Stimulated activated CD8-positive, alpha-beta memory T cell treated with anti-CD3 and anti-CD28 coated beads, Interleukin-12 subunit alpha, Interleukin-12 subunit beta, amount 100 ng/mL, for 24 hours (primary cell): ENCODE measurements at regions not wholly inside any gene's neighbourhood (a gene's known extent, or its start where the extent isn't known, plus 50 kb on each side); places are given as distances from the start of the nearest gene placed in this dataset.
"Not testable (repeated sequence)": the region's sequence is repeated elsewhere in the genome, so short reads cannot be mapped to it uniquely, and the experiment has no call there.

Source experiments
- DNase-seq: peaks from one replicate; pipeline ENCODE4 v3.0.0-alpha.2; 2020; ENCODE audit errors: extremely low read depth

DNA sequence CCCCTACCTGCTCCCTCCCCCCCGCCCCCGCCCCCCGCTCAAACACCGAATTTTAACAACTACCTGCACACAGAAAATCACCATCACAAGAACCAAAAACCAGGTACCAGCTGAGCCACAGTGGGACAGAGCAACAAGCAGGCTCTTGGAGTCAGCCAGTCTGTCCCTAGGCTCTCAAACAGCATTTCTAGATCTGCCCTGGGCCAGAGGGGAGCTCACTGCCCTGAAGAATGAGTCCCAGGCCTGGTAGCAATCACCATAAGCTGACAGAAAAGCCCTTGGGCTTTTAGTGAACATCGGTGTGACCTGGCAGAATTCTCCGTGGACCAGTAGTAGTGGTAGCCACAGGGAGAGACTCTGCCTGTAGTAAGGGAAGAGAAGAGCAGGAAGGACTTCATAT lies 58.3 kb downstream of the C11orf87 start:
- DNase-seq = no peak

DNA sequence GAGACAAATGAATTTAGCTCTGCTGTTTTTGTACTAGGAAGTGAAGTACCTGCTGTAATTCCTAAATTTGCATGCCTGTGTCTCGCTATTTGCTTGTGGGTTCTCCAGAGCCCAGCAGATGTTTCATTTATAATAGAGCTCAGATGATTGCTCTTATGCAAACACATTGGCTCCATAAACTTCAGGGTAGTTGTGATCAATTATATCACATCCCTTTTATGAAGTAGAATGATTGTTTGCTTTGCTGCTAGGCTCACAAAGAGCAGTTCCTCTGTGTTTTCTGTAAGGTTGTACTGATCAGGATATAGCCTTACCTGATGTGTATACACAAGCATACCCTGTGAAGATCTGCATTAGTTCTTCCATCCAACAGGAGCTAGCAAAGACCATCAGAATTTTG lies 64.1 kb downstream of the C11orf87 start:
- no peak for DNase-seq

DNA sequence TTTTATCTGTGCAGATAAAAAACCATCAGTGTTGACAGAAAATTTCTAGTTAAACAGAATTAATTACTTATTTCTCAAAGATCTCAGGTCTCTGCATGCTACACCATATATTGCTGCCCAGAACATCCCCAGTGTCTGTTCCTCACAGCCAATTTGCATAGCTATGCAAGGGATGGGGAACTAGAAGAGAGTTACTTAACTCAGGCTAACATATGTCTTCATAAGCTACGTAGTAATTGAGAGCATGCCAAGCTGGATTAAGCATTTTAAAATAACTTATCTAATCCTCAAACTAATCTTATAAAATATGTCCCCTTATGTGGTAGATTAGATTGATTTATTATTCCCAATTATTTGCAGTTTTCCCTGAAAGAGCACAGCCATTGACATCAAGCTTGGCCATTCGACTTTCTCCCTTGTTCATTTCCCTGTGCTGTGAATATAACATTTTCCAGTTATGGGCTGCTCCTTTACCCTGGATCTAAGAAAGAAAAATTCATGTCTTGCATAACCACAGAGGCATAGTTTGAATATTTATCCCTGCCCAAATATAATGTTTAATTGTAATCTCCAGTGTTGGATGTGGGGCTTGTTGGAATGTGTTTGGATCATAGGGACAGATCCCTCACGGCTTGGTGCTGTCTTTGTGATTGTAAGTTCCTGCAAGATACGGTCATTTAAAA lies 69.1 kb downstream of the C11orf87 start:
- no peak for DNase-seq

DNA sequence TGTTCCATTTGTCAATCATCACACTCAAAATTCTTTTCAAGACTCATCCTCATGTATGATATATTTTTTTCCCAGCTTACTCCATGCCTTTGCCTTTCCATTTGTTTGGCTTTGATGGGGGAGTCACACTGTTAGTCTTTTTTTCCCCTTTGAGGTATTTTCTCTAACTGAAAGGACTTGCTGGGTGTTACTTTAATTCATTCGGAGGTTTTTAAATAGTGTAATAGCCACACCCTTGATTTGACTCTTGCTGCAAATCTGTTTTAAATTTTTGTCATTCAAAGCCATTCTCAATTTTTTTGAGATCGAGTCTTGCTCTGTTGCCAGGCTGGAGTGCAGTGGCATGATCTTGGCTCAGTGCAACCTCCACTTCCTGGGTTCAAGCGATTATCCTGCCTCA lies 84.1 kb downstream of the C11orf87 start:
- DNase-seq = no peak

DNA sequence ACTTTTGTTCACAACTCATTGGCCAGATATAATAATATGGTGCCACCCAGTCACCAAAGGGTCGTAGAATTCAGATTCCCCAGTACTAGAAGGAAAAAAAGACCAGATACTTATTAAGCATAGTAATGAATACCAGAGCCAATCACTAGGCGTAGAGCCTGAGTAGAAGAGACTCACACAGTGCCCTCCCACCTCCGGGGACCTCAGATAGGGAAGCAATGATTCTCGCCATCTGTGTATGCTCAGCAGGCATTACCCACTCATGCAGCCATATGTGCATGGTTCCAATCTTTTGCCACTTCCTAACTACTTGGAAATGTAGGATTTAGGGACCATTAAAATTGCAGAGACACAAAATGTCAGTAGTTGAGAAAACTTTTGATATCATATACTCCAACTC lies 85.3 kb downstream of the C11orf87 start:
- DNase-seq = no peak

DNA sequence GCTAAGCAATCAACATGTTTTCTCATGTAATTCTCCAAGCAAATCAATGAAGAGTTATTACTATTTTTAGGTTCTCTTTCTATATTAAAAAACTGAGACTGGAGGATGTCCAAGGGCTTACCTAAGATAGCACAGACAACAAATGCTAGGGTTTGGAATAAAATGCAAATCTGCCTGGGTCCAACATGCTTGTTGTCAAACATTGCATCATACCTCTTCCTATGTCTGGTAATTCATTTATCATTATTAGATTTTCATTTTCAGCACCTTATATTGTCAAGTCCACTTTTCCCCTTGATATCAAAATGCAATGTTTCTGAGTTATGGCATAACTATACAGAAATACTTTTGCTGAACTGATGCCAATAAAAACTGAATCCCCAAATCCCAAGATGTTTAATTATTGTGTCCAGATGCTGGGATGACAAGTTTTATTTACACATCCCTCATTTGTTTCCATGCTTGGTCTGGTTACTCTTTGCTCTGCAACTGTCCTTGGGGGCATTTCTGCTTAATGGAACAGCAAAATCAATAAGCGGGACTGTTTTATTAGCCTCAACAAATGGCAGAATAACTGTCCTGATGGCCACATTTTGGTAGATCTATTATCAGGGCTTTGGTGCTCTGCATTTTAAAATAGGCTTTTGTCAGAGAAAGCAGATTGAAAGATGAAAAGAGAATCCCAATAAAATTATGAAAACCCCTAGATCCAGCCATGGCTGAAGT lies 86.0 kb downstream of the C11orf87 start:
- DNase-seq = no peak

GRCh38 chr11:109508943-109509342 lies 87.0 kb downstream of the C11orf87 start:
- no peak for DNase-seq

GRCh38 chr11:109510316-109510715 lies 88.3 kb downstream of the C11orf87 start:
- no peak for DNase-seq

- DNase-seq = no peak
Measured at GRCh38 chr11:109511598-109511997, 89.6 kb downstream of the C11orf87 start.

DNA sequence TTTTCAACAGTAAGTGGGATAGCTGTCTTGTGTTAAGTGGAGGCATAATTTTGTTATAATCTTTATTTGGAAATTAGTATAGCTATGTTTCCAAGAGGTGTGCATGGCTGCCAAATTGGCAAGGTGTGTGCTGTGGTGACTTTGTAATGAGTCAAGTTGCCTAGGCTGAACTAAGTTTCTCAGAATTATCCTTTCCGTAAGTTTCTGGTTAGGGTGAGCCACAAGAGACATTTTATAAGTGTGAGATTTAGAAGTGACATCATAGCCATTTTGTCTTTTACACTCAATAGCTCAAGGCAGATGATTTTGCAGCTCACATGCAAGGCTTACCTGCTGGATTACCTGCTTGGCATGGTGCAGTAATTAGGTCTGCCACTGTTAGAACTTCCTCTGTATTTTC lies 90.3 kb downstream of the C11orf87 start:
- no peak for DNase-seq

GRCh38 chr11:109512680-109513079 lies 90.7 kb downstream of the C11orf87 start:
- DNase-seq = no peak

- no peak for DNase-seq
Measured at GRCh38 chr11:109514313-109515018, 92.5 kb downstream of the C11orf87 start.

- no peak for DNase-seq
Measured at GRCh38 chr11:109519253-109519652, 97.3 kb downstream of the C11orf87 start.

- DNase-seq = no peak
Measured at GRCh38 chr11:109521571-109522086, 99.6 kb downstream of the C11orf87 start.

DNA sequence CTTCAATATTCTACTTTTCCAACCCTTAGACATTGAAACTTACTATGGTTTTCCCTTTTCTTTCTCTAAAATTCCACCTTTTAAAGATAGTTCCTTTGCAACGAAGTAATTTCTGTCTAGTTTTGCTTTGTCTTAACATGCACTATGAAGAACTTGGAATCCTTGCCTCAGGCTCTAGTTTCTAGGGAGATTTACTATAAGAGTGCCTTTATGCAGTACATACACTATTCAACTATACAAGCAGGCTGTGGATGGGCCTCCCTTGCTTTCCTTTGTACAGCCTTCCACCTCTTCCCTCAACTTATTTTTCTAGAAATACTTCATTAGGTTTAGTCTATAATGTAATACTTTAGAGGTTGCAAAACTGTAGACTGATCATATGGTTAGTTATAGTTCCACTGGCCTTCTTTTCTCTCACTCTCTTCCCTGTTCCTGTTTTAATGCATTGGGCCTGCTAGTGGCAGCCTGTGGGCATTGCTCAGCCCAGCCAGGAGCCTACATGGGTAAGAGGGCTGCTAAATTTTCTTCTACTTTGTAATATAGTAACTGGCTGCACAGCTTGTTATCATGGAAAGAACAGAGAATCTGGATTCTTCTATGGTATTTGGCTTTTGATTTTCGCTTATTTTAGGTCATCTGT lies 100.2 kb downstream of the C11orf87 start:
- no peak for DNase-seq

GRCh38 chr11:109525636-109526035 lies 103.6 kb downstream of the C11orf87 start:
- not testable (repeated sequence) for DNase-seq

- DNase-seq = no peak
Measured at GRCh38 chr11:109526061-109526460, 104.1 kb downstream of the C11orf87 start.

- DNase-seq = no peak
Measured at GRCh38 chr11:109526931-109527330, 104.9 kb downstream of the C11orf87 start.

DNA sequence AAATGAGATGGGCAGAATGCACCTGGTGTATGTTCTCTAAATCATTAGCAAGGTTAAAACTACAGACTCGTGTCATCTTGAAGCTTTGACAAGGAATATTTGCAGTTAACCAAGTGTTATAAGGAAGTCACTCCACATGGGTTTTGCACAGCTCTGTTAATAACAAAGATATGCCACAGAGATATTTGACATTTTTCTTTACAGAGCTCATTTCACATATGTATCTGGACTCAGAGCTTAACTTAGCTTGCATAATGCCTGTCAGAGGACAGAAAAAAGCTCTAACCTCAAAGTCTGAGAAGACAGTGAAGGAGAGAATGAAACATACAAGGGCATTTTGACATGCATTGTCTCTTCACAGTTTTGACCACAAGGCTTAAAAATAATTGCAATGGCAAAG lies 105.5 kb downstream of the C11orf87 start:
- DNase-seq = no peak

DNA sequence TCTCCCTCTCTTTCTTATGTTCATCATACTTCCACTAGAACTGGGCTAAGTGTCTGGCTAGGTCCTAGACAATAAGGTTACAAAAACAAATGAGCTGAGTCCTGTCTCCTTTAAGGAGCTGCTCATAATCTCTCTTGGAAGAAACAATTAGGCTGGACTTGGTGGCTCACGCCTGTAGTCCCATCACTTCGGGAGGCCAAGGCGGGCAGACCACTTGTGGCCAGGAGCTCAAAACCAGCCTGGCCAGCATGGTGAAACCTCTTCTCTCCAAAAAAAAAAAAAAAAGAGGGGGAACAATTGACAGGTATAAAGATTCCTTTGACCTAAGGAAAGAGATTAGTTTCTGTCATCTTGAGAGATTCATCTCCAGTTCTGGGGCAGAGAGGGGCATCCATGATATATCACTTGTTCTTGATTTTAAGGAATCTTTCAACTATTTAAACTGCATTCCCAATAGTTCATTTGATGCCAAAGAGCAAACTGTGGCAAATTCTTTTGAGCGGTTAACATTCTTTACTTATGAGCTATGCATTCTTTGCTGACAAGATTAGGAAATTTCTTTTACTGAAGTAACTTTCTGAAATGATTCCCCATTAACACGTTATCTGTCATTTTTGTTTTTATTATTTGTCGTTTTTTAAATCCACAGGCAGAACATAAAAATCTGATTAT lies 125.5 kb downstream of the C11orf87 start:
- DNase-seq = no peak

DNA sequence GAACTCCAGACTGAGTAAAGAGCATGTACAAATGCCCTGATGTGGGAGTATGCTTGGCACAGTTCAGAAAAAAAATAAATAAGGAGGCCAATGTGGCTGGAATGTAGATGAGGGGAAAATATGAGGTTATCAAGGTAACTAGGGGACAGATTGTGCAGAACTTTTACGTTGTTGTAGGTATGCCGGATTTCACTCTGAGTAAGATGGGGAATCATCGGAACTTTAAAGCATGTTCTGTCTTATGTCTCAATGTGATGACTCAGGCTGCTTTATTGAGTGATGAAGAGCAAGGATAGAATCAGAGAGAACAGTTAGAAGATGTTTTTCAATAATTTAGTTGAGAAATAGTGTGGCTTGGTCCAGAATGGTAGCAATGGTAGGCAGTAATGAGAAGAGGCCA lies 130.4 kb downstream of the C11orf87 start:
- DNase-seq = no peak

DNA sequence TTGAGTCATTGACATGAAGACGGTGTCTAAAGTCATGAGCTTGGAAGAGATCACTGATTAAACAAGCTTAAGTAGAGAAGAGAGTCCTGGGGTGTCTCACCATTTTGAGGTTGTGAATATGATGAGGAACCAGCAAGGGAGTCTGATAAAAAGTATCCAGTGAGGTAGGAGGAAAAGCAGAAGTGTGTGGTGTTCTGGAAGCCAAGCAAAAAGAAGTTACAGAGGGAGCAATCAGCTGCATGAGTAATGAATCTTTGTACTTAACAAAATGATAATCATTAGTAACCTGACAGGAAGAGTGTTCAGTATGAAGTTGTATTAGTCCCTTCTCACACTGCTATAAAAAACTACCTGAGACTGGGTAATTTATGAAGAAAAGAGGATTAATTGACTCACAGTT lies 131.3 kb downstream of the C11orf87 start:
- DNase-seq = no peak
